ENCODE measurements at regions not wholly inside any gene's neighbourhood (a gene's known extent, or its start where the extent isn't known, plus 50 kb on each side); places are given as distances from the start of the nearest gene placed in this dataset.

DNA sequence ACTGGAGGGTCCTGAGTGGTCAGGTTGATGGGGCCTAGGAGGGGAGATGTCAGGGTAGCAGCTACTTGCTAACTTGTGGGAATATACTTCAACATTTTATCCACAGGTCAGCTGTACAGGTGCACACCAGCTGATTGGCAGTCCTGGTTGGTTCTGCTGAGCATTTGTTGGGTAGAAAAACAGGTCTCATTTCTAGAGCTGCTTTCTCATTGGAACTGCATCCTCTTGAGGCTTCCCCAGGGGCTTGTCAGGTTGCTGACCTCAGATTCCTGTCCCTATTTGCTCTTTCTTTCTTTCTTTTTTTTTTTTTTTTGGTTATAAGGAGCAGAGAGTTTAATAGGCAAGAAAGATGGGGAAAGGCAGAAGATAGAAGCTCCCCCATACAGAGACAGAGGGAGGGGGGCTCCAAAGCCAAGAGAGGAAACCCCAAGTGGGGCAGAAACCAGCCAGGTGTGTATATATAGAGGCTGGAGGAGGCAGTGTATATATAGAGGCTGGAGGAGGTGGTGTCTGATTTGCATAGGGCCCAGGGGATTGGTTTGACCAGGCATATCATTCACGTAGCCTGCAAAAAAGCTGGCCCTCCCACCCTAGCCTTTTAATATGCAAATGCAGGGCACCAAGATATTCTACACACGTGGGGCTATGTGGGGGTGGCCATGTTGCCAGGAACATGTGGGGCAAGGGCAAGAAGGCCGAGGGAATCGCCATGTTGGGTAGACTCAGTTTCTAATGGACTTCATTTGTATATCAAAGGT lies 57.3 kb upstream of the STUM start:
- DNase-seq: no peak

DNA sequence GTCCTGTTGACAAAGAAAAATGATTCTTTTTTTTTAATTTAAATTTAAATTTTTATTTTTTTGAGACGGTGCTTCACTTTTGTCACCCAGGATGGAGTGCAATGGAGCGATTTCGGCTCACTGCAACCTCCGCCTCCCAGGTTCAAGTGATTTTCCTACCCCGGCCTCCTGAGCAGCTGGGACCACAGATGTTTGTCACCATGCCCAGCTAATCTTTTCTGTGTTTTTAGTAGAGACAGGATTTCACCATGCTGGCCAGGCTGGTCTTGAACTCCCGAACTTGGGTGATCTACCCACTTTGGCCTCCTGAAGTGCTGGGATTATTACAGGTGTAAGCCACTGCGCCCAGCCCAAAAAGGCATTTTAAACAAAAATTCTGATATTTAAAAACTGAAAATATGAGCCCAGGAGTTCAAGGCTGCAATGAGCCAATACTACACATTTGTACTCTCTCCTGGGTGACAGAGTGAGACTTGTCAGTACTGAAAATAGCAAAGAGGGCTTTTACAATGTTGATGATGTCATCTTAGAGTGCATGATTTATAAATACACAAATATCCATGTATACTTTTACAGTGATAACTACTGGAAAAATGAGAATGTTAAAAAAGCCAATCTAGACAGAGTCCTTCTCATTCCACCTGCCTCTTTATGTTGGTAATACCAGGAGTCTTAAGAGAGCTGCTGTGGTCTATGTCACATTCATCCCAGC lies 56.0 kb upstream of the STUM start:
- no peak for DNase-seq

DNA sequence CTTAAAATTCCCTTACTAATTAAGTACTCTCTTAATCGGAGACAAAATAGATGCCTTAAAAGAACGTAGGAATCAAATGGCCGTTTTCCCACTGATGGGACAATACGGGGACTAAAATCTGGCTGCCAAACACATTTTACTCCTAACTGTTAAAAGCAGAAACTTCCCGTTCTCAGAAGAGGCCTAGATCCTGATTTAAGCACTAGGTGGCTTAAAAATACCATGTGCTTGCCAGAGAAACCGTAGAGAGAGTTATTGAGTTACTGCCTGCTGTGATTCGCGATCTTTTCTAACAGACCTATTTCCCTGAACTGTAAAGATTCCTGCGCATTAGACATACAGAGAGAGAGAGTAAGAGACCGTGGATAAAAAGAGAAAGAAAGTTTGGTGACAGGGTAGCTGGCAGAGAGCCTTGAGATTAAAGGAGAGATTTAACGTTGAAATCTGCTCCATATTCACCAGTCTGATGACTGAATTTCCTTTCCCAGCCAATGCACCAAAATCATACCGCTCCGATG lies 54.4 kb upstream of the STUM start:
- no peak for DNase-seq

DNA sequence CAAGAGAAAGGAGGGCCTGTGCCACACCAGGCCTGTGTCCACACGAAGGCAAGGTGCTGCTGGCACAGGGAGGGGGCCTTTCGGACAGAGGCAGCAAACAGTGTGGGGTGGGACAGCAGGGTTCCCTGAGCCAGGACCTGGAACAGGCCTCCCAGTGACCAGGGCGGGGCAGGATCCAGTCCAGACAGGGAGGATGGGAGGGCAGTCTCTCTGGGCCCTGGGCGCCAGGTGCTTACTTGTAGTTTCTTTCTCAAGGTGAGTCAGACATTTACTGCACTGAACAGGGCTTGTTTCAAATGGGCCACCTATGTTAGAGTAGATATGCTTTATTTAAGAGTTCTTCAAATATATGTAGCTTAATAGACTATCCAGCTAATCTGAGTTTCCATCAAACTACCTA lies 52.8 kb upstream of the STUM start:
- no peak for DNase-seq

DNA sequence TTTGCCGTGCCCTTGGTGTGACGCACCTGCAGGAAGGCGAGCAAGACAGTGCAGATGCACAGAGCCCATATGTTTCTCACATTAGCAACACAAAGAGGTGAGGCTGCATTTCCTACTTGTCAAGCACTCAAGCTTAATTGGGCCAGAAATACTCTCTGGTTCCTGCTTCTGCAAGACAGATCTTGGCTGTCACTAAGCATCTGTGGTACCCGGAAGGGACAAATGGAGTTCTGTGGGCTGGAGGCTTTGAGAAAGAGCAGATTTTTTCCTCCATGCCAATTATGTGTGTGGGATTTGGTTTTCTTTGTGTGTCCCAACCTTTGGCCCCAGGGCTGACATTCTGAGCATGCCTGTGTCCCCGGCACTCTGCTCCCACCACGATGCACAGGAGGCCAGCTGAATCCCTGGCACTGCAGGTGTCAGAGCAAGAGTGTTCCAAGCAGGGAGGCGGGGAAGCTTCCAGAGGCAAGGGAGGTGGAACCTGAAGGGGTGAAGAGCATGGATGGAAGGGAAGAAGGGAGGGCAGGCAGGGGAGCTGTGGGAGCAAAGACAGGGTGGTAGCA lies 52.0 kb upstream of the STUM start:
- no peak for DNase-seq

DNA sequence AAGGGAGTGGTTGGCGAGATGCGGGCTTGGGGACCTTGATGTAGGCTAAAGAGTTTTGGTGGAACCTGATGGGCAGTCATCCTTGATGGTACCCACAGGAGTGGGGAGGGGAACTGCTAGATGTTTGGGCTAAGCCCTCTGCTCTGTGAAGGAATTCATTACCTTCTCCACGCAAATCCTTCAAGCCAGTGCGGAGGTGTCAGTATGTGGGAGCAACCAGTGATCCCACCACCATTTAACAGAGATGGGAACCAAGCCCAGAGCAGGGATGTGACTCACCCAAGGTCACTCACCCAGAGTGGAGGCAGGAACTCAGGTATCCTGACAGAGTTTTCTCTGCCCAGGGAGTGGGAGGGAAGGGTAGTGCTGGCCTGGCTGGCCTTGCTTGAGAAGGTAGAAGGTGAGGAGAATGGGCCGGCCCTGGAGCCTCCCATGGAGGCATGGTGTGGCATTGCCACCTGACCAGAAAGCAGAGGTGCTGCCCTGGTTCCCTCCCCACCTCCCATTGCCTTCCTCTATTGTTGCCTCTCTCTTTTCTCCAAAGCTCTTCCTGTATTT lies 51.2 kb upstream of the STUM start:
- no peak for DNase-seq

DNA sequence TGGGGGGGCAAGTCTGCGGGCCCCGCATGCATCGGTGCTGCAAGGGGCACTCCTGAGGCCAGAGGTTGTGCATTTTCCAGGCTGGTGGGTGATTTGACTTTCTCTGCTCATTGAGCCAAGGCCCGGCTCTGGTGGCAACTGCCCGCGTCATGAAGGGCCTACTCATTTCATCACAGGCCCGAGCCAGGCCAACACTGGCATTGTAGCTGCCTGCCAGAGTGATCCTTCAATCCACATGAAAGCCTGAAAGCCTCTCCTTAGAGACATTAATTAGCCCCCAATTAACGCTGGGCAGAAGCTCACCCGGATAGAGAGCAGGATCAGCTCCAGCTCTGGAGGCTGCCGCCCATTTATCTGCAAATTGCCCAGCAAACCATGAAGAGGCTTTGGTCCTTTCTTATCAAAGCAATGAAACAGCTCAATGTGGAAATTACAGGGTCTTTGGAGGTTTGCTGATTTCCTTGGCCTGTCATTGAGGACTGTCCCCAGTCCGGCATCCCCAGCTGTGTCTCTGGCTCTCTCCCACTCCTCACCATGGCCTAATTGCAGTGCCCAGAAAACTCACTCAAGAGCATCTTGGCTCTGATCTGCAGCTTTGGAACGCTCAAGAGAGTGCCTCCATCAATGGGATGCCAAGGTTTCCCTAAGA lies 50.4 kb upstream of the STUM start:
- no peak for DNase-seq

DNA sequence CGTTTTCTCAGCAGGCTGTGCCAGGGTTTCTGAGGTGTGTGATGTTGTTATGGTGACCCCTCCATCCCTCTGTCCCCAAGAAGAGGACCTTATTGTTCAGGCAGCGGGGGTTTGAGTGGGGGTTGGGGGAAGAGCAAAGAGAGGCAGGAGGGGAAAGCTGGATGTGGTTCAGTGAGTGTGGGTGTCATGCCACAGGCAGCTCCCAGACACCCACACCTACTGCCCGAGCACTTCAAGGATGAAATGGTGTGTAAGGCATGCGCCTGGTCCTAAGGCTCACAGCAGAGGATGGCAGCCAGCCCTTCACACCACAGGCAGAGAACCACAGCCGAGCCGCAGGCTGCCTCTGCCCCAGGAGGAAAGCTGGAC lies 49.9 kb upstream of the STUM start:
- DNase-seq: no peak

Measured in EL (cell line).